SK-N-SH (cell line): ENCODE measurements at regions not wholly inside any gene's neighbourhood (a gene's known extent, or its start where the extent isn't known, plus 50 kb on each side); places are given as distances from the start of the nearest gene placed in this dataset.

Experiments
- CTCF ChIA-PET: fragments of 300-600, 350-600 bp; formaldehyde crosslinking; extraction: SDS; loops from one replicate; lab custom pipeline; 2021; lab: Yijun Ruan, JAX
- POLR2A ChIA-PET: fragments of 350-600 bp; sonication (Branson Sonifier 250); formaldehyde crosslinking; extraction: SDS; loops from one replicate; lab custom pipeline; 2020; ENCODE audit warnings: antibody characterized with exemption, inconsistent platforms; lab: Yijun Ruan, JAX
- DNase-seq: peaks from one replicate; pipeline ENCODE4 v3.0.0; 2012
- H2AFZ ChIP-seq: fragments of 200-600 bp; sonication (generic); 2 replicates; pipeline ENCODE4 v1.8.1; 2016; ENCODE audit warnings: antibody characterized with exemption, mild to moderate bottlenecking, low read depth
- H3F3A ChIP-seq: fragments of 200-600 bp; sonication (generic); replicated peaks from 2 replicates; pipeline ENCODE3; 2016; ENCODE audit warnings: antibody characterized with exemption, mild to moderate bottlenecking; ENCODE audit not compliant: insufficient read depth
- H3K27ac ChIP-seq, 2 experiments: fragments of 200-500 bp in 1 of 2; fragments of 200-600 bp in 1 of 2; sonication (Bioruptor generic) in 1 of 2; sonication (generic), shearing (Covaris generic) in 1 of 2; 2 replicates each; pipeline versions ENCODE4 v1.5.1 to v1.6.1; 2014 to 2016; ENCODE audit warnings: low read depth in 2 of 2, inconsistent platforms in 1 of 2, low read length in 1 of 2, mild to moderate bottlenecking in 1 of 2, mixed read lengths in 1 of 2
- H3K27me3 ChIP-seq: fragments of 200-600 bp; sonication (generic), shearing (Covaris generic); 2 replicates; pipeline ENCODE4 v1.6.1; 2016; ENCODE audit warnings: mixed run types; ENCODE audit not compliant: insufficient read depth
- H3K36me3 ChIP-seq, 2 experiments: fragments of 200-500 bp in 1 of 2; fragments of 200-600 bp in 1 of 2; sonication (Bioruptor generic) in 1 of 2; sonication (generic) in 1 of 2; replicated peaks in 1 of 2; 2 replicates each; pipeline versions ENCODE3 to v1.5.1; 2014 to 2016; ENCODE audit warnings: low read length in 1 of 2, mild to moderate bottlenecking in 1 of 2; ENCODE audit not compliant: insufficient read depth in 2 of 2, control insufficient read depth in 1 of 2
- H3K4me1 ChIP-seq, 2 experiments: fragments of 200-500 bp in 1 of 2; fragments of 200-600 bp in 1 of 2; sonication (Bioruptor generic) in 1 of 2; sonication (generic), shearing (Covaris generic) in 1 of 2; 2 replicates each; pipeline versions ENCODE4 v1.5.1 to v1.6.1; 2014 to 2016; ENCODE audit warnings: low read depth in 1 of 2, low read length in 1 of 2, mixed run types in 1 of 2; ENCODE audit not compliant: insufficient read depth in 2 of 2, control insufficient read depth in 1 of 2
- H3K4me2 ChIP-seq: fragments of 200-600 bp; sonication (generic), shearing (Covaris generic); 2 replicates; pipeline ENCODE4 v1.6.1; 2017; ENCODE audit warnings: mixed run types
- H3K4me3 ChIP-seq, 2 experiments: fragments of 200-500 bp in 1 of 2; fragments of 200-600 bp in 1 of 2; sonication (Bioruptor generic) in 1 of 2; sonication (generic), shearing (Covaris generic) in 1 of 2; 2 replicates each; pipeline versions ENCODE4 v1.5.1 to v1.8.1; 2014 to 2016; ENCODE audit warnings: low read depth in 2 of 2, inconsistent platforms in 1 of 2, low read length in 1 of 2, mild to moderate bottlenecking in 1 of 2, mixed read lengths in 1 of 2, moderate library complexity in 1 of 2
- H3K79me2 ChIP-seq: fragments of 200-600 bp; sonication (generic); 2 replicates; pipeline ENCODE4 v1.8.1; 2017; ENCODE audit warnings: mild to moderate bottlenecking; ENCODE audit not compliant: insufficient read depth
- H3K9ac ChIP-seq: fragments of 200-600 bp; sonication (generic); 2 replicates; pipeline ENCODE4 v1.6.1; 2017; ENCODE audit warnings: mixed run types
- H3K9me2 ChIP-seq: fragments of 200-600 bp; sonication (generic); 2 replicates; pipeline ENCODE4 v1.6.1; 2017; ENCODE audit warnings: mixed run types
- H3K9me3 ChIP-seq: fragments of 200-600 bp; sonication (generic); 2 replicates; pipeline ENCODE4 v1.6.1; 2017; ENCODE audit warnings: mixed run types, mild to moderate bottlenecking, moderate library complexity
- H4K20me1 ChIP-seq: fragments of 200-600 bp; sonication (generic); 2 replicates; pipeline ENCODE4 v1.6.1; 2017; ENCODE audit warnings: mild to moderate bottlenecking, mixed run types; ENCODE audit not compliant: insufficient read depth
- EZH2phosphoT487 ChIP-seq: fragments of 200-600 bp; sonication (generic); IDR thresholded peaks from 2 replicates; pipeline ENCODE4 v1.6.1; 2017; ENCODE audit warnings: low read depth, mixed run types, mild to moderate bottlenecking, antibody characterized with exemption, moderate library complexity, borderline replicate concordance
- FOXJ3 ChIP-seq: sonication (generic); formaldehyde crosslinking; IDR thresholded peaks from 2 replicates; pipeline ENCODE4 v1.5.1; 2020; ENCODE audit warnings: mild to moderate bottlenecking, missing genetic modification reagents
- FOXM1 ChIP-seq: IDR thresholded peaks from 2 replicates; pipeline ENCODE4 v1.4.0; 2012; ENCODE audit warnings: low read depth, mild to moderate bottlenecking
- GABPA ChIP-seq: IDR thresholded peaks from 2 replicates; pipeline ENCODE4 v1.4.0; 2012; ENCODE audit warnings: low read depth, mild to moderate bottlenecking
- IRF3 ChIP-seq: fragments of 150-350 bp; IDR thresholded peaks from 2 replicates; pipeline ENCODE4 v1.6.1; 2016; ENCODE audit warnings: mild to moderate bottlenecking, low read depth, low read length
- MEF2A ChIP-seq: IDR thresholded peaks from 2 replicates; pipeline ENCODE4 v1.4.0; 2012; ENCODE audit warnings: low read depth, borderline replicate concordance
- MXI1 ChIP-seq: IDR thresholded peaks from 2 replicates; pipeline ENCODE4 v1.6.1; 2012; ENCODE audit warnings: mild to moderate bottlenecking, low read depth, low read length, improper control_type of control experiment
- NFIC ChIP-seq: IDR thresholded peaks from 2 replicates; pipeline ENCODE4 v1.4.0; 2012; ENCODE audit warnings: borderline replicate concordance
- NRF1 ChIP-seq: IDR thresholded peaks from 2 replicates; pipeline ENCODE4 v1.6.1; 2012; ENCODE audit warnings: low read depth, mild to moderate bottlenecking, low read length
- RAD21 ChIP-seq: IDR thresholded peaks from 2 replicates; pipeline ENCODE4 v1.6.1; 2012; ENCODE audit warnings: mild to moderate bottlenecking, low read length
- RFX5 ChIP-seq: IDR thresholded peaks from 2 replicates; pipeline ENCODE4 v1.6.1; 2012; ENCODE audit warnings: mild to moderate bottlenecking, improper control_type of control experiment, low read length
- SMC3 ChIP-seq: IDR thresholded peaks from 2 replicates; pipeline ENCODE4 v1.6.1; 2012; ENCODE audit warnings: low read depth, low read length, improper control_type of control experiment
- TCF12 ChIP-seq: IDR thresholded peaks from 2 replicates; pipeline ENCODE4 v1.4.0; 2012
- TEAD4 ChIP-seq: IDR thresholded peaks from 2 replicates; pipeline ENCODE4 v1.4.0; 2012; ENCODE audit warnings: mild to moderate bottlenecking, borderline replicate concordance; ENCODE audit not compliant: insufficient read depth
- WGBS: methylation state at CpG from one replicate; pipeline ENCODE4 v1.1.6; 2017; ENCODE audit warnings: low lambda C conversion rate; 5-methylcytosine and 5-hydroxymethylcytosine counted together
- TF ChIP-seq, protein P1 (sequence below): IDR thresholded peaks from 2 replicates; pipeline ENCODE4 v1.6.1; 2012; ENCODE audit warnings: mild to moderate bottlenecking, low read depth, low read length, moderate library complexity
- TF ChIP-seq, protein P2 (sequence below): IDR thresholded peaks from 2 replicates; pipeline ENCODE4; 2012
- TF ChIP-seq, protein P3 (sequence below): IDR thresholded peaks from 2 replicates; pipeline ENCODE4 v1.4.0; 2012; ENCODE audit warnings: low read depth, borderline replicate concordance

DNA sequence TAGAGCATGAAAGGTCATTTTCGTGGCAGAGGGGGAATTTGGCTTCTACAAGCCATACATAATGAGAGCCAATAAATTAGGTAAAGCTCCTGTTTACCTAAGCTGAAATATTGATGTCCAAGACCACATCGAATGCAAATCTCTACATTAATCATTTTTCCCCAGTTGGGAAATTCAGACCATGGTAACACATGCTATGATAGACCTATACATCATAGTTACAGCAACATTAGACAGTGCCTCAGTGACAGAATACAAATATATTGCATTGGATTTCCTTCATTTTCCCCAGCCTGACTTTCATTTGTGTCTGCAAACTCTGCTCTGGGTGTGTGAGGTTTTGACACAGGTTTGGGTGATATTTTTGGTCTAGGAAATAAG is 1079.7 kb upstream of the TENM4 start:
- Histone ChIP-seq H3K9me2 (no peaks in the 10 kb centered on the region), H2AFZ (no peak overlapping the region), H3K4me2 (no peak overlapping the region), H3K79me2 (no peaks in the 10 kb centered on the region), H3K27ac (no peak overlapping the region), H3F3A (no peaks in the 10 kb centered on the region), H3K4me1 (no peaks in the 10 kb centered on the region), H3K27me3 (no peaks in the 10 kb centered on the region), H3K36me3 (no peaks in the 10 kb centered on the region), H4K20me1 (no peaks in the 10 kb centered on the region), H3K9me3 (no peaks in the 10 kb centered on the region), H3K9ac (no peak overlapping the region), H3K4me3 (no peak overlapping the region)
- ChIA-PET CTCF (no interaction called here), POLR2A (no interaction called here)
- no peak for DNase-seq
- WGBS, result 0% methylated on average over 2 of the region's 2 CpGs
- TF ChIP-seq MEF2A, result no peak
- TF ChIP-seq IRF3, result no peak
- TF ChIP-seq, protein P1, sequence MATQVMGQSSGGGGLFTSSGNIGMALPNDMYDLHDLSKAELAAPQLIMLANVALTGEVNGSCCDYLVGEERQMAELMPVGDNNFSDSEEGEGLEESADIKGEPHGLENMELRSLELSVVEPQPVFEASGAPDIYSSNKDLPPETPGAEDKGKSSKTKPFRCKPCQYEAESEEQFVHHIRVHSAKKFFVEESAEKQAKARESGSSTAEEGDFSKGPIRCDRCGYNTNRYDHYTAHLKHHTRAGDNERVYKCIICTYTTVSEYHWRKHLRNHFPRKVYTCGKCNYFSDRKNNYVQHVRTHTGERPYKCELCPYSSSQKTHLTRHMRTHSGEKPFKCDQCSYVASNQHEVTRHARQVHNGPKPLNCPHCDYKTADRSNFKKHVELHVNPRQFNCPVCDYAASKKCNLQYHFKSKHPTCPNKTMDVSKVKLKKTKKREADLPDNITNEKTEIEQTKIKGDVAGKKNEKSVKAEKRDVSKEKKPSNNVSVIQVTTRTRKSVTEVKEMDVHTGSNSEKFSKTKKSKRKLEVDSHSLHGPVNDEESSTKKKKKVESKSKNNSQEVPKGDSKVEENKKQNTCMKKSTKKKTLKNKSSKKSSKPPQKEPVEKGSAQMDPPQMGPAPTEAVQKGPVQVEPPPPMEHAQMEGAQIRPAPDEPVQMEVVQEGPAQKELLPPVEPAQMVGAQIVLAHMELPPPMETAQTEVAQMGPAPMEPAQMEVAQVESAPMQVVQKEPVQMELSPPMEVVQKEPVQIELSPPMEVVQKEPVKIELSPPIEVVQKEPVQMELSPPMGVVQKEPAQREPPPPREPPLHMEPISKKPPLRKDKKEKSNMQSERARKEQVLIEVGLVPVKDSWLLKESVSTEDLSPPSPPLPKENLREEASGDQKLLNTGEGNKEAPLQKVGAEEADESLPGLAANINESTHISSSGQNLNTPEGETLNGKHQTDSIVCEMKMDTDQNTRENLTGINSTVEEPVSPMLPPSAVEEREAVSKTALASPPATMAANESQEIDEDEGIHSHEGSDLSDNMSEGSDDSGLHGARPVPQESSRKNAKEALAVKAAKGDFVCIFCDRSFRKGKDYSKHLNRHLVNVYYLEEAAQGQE, result no peak
- TF ChIP-seq, protein P2, sequence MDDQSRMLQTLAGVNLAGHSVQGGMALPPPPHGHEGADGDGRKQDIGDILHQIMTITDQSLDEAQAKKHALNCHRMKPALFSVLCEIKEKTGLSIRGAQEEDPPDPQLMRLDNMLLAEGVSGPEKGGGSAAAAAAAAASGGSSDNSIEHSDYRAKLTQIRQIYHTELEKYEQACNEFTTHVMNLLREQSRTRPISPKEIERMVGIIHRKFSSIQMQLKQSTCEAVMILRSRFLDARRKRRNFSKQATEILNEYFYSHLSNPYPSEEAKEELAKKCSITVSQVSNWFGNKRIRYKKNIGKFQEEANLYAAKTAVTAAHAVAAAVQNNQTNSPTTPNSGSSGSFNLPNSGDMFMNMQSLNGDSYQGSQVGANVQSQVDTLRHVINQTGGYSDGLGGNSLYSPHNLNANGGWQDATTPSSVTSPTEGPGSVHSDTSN, result no peak
- no peak for TF ChIP-seq RAD21
- no peak for TF ChIP-seq NFIC
- TF ChIP-seq MXI1, result no peak
- TF ChIP-seq FOXM1, result no peak
- TF ChIP-seq GABPA, result no peak
- TF ChIP-seq EZH2phosphoT487, result no peak
- TF ChIP-seq, protein P3, sequence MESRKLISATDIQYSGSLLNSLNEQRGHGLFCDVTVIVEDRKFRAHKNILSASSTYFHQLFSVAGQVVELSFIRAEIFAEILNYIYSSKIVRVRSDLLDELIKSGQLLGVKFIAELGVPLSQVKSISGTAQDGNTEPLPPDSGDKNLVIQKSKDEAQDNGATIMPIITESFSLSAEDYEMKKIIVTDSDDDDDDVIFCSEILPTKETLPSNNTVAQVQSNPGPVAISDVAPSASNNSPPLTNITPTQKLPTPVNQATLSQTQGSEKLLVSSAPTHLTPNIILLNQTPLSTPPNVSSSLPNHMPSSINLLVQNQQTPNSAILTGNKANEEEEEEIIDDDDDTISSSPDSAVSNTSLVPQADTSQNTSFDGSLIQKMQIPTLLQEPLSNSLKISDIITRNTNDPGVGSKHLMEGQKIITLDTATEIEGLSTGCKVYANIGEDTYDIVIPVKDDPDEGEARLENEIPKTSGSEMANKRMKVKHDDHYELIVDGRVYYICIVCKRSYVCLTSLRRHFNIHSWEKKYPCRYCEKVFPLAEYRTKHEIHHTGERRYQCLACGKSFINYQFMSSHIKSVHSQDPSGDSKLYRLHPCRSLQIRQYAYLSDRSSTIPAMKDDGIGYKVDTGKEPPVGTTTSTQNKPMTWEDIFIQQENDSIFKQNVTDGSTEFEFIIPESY, result no peak
- TF ChIP-seq SMC3, result no peak
- TF ChIP-seq FOXJ3 (CRISPR knock-in tag), result no peak
- TF ChIP-seq TCF12, result no peak
- TF ChIP-seq TEAD4, result no peak
- no peak for TF ChIP-seq NRF1
- no peak for TF ChIP-seq RFX5
- TF ChIP-seq, all 33 proteins: peak for 0
